ENCODE measurements at regions not wholly inside any gene's neighbourhood (a gene's known extent, or its start where the extent isn't known, plus 50 kb on each side); places are given as distances from the start of the nearest gene placed in this dataset.

DNA sequence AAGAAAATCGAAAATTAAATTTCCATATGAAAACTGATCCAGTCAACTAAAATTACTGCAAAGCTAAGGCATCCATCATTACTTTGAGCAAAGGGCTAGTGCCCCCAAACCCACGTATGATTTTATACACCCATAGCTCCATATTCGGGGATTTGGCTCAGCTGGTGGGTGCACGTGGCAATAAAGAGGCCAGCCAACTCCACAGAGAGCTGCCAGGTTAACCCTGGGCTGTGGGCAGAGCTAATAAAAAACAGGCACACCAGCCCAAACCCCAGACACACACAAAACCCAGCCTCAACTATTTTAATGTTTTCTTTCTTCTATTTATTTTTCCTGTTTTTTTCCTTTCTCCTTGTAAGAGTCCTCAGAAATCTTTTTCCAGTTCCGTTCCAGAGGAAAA, 151.3 kb upstream of the SOX11 start:
- TF ChIP-seq, protein P1, sequence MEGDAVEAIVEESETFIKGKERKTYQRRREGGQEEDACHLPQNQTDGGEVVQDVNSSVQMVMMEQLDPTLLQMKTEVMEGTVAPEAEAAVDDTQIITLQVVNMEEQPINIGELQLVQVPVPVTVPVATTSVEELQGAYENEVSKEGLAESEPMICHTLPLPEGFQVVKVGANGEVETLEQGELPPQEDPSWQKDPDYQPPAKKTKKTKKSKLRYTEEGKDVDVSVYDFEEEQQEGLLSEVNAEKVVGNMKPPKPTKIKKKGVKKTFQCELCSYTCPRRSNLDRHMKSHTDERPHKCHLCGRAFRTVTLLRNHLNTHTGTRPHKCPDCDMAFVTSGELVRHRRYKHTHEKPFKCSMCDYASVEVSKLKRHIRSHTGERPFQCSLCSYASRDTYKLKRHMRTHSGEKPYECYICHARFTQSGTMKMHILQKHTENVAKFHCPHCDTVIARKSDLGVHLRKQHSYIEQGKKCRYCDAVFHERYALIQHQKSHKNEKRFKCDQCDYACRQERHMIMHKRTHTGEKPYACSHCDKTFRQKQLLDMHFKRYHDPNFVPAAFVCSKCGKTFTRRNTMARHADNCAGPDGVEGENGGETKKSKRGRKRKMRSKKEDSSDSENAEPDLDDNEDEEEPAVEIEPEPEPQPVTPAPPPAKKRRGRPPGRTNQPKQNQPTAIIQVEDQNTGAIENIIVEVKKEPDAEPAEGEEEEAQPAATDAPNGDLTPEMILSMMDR (conservative IDR thresholded peaks at IDR 0.05; ENCODE audit: control insufficient read depth, insufficient read depth, low read depth, low read length), result no peak
- DNase-seq (ENCODE audit: low read depth), result no peak
- no peak overlapping the region for H3K4me3 ChIP-seq (ENCODE audit: control insufficient read depth, low read depth, low read length)

DNA sequence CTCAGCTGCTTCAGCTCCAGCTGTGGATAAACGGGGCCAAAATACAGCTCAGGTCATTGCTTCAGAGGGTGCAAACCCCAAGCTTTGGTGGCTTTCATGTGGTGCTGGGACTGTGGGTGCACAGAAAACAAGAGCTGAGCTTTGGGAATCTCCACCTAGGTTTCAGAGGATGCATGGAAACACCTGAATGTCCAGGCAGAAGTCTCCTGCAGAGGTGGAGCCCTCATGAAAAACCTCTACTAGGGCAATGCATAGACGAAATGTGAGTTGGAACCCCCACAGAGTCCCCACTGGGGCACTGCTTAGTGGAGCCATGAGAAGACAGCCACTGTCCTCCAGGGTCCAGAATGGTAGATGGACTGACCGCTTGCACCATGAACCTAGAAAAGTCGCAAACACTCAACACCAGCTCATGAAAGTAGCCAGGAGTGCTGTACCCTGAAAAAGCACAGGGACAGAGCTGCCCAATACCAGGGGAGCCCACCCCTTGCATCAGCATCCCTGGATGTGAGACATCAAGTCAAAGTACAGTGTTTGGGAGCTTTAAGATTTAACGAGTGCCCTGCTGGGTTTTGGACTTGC, 147.9 kb upstream of the SOX11 start:
- H3K4me3 ChIP-seq (ENCODE audit: control insufficient read depth, low read depth, low read length), result no peak overlapping the region
- TF ChIP-seq, protein P1 (conservative IDR thresholded peaks at IDR 0.05; ENCODE audit: control insufficient read depth, insufficient read depth, low read depth, low read length), result no peak

DNA sequence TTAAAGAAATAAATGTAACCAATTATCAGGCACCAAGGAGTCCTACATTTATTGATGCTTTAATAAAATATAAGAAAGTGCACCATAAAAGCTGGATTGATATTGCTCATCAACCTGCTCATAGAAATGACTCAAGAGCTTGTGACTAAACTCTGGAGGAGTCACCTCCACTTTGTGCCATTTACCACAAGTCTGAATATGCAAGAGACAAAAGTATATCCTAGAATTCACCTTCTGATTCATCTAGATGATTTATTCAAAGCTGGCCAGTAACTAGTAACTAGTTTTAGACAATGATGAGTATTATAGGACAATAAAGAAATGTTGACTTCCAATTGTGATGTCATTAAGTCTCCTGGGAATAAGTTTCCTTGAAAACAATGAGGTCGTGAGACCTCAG, 146.0 kb upstream of the SOX11 start:
- TF ChIP-seq, protein P1 (conservative IDR thresholded peaks at IDR 0.05; ENCODE audit: control insufficient read depth, insufficient read depth, low read depth, low read length), result no peak
- H3K4me3 ChIP-seq (ENCODE audit: control insufficient read depth, low read depth, low read length), result no peak overlapping the region
- DNase-seq (ENCODE audit: low read depth), result no peak

More for the DNA sequence above, 147.9 kb upstream of the SOX11 start:
- no peak for DNase-seq (ENCODE audit: low read depth)

DNA sequence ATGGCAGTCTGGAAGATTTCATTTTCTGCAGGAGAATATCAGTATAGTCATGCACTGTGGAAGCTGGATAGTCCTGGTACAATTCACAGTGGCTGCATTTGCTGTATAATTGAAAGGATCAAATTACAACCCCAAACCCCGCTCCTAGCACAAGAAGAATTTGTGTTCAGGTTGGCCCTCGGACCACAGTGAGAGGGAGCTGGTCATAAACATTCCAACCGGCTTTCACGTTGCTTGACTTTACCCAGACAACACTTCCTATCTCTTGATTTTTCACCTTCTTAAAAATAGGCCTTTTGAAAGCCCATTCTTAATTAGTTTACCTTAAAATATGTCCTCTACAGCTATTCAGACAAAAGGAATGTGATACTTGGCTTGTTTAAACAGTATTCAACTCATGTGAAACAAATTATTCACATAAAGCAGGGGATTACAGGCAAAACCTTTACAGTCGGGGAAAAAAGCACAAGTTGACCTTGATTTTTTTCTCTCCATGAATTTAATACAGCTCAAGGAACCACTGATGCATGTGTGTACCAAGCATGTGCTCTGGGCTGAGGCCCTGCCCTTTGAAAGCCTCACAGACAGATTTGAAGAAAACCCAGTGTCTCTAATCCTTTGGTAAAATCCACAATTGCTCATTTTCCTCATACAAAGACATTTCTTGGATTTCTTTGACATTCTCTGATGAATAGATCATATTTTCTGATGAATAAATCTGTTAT, 143.0 kb upstream of the SOX11 start:
- no peak for DNase-seq (ENCODE audit: low read depth)
- TF ChIP-seq, protein P1 (conservative IDR thresholded peaks at IDR 0.05; ENCODE audit: control insufficient read depth, insufficient read depth, low read depth, low read length), result no peak
- H3K4me3 ChIP-seq (ENCODE audit: control insufficient read depth, low read depth, low read length), result no peak overlapping the region

DNA sequence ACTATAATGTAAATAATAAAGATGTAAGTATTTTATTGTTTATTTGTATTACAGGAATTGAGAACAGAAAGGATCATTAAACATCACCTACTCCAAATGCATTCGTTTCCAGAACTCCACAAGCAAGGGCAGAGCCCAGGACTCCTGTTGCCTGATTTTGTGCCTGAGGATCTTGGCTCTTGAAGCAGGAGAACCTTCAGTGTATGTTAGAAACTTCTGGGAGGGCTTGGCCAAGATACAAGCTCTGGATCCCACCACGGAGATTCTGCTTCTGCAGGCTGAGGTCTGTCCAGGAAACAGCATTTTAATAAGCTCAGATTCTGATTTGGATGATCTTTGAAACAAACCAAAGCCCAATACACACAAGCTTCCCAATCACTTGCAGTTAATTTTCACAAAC, 142.4 kb upstream of the SOX11 start:
- TF ChIP-seq, protein P1 (conservative IDR thresholded peaks at IDR 0.05; ENCODE audit: control insufficient read depth, insufficient read depth, low read depth, low read length), result no peak
- no peak overlapping the region for H3K4me3 ChIP-seq (ENCODE audit: control insufficient read depth, low read depth, low read length)
- DNase-seq (ENCODE audit: low read depth), result no peak

DNA sequence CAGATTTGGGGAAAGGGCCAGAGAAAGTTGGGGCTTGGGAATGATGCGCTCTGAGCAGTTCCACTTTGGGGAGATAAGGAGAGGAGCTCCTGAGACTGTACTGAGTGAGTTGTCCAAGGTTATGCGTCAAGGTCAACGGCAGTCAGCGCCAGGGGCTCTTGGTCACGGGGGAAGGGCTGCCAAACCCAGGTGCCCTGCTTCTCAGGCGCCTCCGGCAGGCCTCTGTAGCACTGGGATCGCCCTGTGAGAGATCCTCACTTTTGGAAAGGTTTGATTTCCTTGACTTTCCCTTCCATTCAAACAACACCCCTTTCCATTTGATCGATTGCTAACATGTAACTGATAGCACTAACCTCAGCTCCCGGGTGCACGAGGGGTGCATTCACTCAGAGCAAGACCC, 136.5 kb upstream of the SOX11 start:
- DNase-seq (ENCODE audit: low read depth), result no peak
- H3K4me3 ChIP-seq (ENCODE audit: control insufficient read depth, low read depth, low read length), result no peak overlapping the region
- TF ChIP-seq, protein P1 (conservative IDR thresholded peaks at IDR 0.05; ENCODE audit: control insufficient read depth, insufficient read depth, low read depth, low read length), result no peak
